ENCODE measurements at regions not wholly inside any gene's neighbourhood (a gene's known extent, or its start where the extent isn't known, plus 50 kb on each side); places are given as distances from the start of the nearest gene placed in this dataset.
"Not testable (repeated sequence)": the region's sequence is repeated elsewhere in the genome, so short reads cannot be mapped to it uniquely, and the experiment has no call there.

DNA sequence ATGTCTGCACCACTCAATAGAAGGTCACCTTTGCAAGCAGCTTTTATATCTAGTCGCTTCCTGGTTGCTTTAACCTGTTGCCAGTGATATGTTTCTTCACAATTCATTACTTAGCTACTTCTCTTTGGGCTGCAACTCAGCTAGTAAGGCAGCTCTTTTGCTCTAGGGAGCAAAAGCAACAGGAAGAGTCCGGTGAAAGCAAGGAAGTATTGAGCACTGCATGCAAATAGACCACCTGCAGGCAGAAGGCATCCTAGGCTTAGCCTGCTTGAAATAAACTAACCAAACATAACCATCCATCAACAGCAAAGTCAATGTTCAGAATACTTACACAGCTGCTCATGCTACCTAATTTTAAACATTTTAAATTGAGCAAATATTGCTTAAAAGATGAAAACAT, 529.2 kb upstream of the LINC00305 start:
- TF ChIP-seq, protein P1, sequence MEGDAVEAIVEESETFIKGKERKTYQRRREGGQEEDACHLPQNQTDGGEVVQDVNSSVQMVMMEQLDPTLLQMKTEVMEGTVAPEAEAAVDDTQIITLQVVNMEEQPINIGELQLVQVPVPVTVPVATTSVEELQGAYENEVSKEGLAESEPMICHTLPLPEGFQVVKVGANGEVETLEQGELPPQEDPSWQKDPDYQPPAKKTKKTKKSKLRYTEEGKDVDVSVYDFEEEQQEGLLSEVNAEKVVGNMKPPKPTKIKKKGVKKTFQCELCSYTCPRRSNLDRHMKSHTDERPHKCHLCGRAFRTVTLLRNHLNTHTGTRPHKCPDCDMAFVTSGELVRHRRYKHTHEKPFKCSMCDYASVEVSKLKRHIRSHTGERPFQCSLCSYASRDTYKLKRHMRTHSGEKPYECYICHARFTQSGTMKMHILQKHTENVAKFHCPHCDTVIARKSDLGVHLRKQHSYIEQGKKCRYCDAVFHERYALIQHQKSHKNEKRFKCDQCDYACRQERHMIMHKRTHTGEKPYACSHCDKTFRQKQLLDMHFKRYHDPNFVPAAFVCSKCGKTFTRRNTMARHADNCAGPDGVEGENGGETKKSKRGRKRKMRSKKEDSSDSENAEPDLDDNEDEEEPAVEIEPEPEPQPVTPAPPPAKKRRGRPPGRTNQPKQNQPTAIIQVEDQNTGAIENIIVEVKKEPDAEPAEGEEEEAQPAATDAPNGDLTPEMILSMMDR (IDR thresholded peaks at IDR 0.05; ENCODE audit: unreplicated experiment), result no peak

DNA sequence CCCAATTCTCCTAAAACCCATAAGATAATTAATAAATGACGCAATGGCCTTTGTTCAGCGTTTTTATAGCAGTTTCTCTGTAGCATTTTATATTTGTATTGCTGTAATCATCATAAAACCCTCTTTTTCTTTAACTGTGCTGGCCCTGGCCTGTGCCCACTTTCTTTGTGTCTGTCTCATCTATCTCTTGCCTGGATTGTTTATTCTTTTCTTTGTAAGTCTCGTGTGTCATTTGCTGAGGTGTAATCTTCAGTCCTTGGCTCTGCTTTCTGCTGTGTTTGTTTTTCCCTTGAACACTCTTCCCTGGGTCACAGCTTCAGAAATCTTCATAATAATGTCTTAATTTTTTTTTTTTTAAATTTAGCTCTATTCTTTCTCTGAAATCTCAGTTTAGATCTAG, 525.8 kb upstream of the LINC00305 start:
- CTCF ChIA-PET, result no interaction called here
- Mint-ChIP-seq H3K4me3 (ENCODE audit: low read depth, unreplicated experiment) (no peak overlapping the region), H3K36me3 (ENCODE audit: insufficient read depth, unreplicated experiment) (no peaks in the 10 kb centered on the region)

More for the DNA sequence above, 529.2 kb upstream of the LINC00305 start:
- no TSS peak for BruUV-seq (replicated peaks)
- no peaks in the 10 kb centered on the region for H3K36me3 Mint-ChIP-seq (ENCODE audit: insufficient read depth, unreplicated experiment)
- no peak overlapping the region for H3K4me3 Mint-ChIP-seq (ENCODE audit: low read depth, unreplicated experiment)
- peaks cover 13% of the 10 kb centered on the region for H3K4me1 Mint-ChIP-seq (ENCODE audit: low read depth, unreplicated experiment)
- DNase-seq, result no peak
- CTCF ChIA-PET, result no interaction called here
- H3K9me3 Mint-ChIP-seq (ENCODE audit: low read depth, unreplicated experiment), result no peaks in the 10 kb centered on the region
- no peak overlapping the region for H3K27ac Mint-ChIP-seq (ENCODE audit: unreplicated experiment)
- H3K27me3 Mint-ChIP-seq (ENCODE audit: unreplicated experiment), result no peaks in the 10 kb centered on the region
- intact Hi-C loops (cut with micrococcal nuclease; ENCODE audit: unreplicated experiment), result no loop called here

DNA sequence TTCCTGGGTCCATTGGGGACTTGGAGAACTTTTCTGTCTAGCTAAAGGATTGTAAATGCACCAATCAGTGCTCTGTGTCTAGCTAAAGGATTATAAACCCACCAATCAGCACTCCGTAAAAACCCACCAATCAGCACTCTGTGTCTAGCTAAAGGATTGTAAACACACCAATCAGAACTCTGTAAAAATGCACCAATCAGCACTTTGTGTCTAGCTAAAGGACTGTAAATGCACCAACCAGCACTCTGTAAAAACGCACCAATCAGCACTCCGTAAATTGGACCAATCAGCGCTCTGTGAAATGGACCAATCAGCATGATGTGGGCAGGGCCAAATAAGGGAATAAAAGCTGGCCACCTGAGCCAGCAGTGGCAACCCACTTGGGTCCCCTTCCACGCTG, 522.4 kb upstream of the LINC00305 start:
- H3K36me3 Mint-ChIP-seq (ENCODE audit: insufficient read depth, unreplicated experiment); H3K27ac Mint-ChIP-seq (ENCODE audit: unreplicated experiment); CTCF ChIA-PET: not testable (repeated sequence)

More for the DNA sequence above, 525.8 kb upstream of the LINC00305 start:
- Mint-ChIP-seq H3K4me1 (ENCODE audit: low read depth, unreplicated experiment) (no peaks in the 10 kb centered on the region), H3K27ac (ENCODE audit: unreplicated experiment) (no peak overlapping the region), H3K27me3 (ENCODE audit: unreplicated experiment) (no peaks in the 10 kb centered on the region), H3K9me3 (ENCODE audit: low read depth, unreplicated experiment) (peaks cover 5% of the 10 kb centered on the region)
- TF ChIP-seq, protein P1 (IDR thresholded peaks at IDR 0.05; ENCODE audit: unreplicated experiment), result no peak
- no peak for DNase-seq
- intact Hi-C loops (cut with micrococcal nuclease; ENCODE audit: unreplicated experiment), result no loop called here
- BruUV-seq (replicated peaks), result no TSS peak

DNA sequence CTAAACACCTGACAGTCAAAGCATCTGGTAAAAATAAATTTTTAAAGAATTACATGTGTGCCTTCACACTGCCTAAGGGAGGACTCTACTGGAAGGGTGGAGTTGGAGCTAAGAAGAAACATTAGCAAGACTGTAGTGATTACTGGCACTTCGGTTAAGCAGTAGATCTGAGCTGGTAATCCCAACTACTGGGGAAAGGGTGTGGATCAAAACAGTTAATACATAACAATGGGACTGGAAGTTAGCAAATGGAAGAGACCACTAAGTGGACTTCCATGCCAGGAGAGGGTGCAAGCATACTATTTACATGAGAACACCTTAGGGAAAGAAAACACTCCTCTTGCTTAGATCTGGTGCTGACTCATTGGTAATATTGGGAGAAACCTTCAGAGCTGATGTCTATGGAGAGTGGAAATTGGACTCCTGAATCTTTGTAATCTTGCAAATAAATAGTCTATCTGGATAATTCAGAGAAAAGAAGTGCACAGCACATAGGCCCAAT, 519.6 kb upstream of the LINC00305 start:
- no peaks in the 10 kb centered on the region for H3K27me3 Mint-ChIP-seq (ENCODE audit: unreplicated experiment)
- H3K27ac Mint-ChIP-seq (ENCODE audit: unreplicated experiment), result no peak overlapping the region
- no TSS peak for BruUV-seq (replicated peaks)
- no peak overlapping the region for H3K4me3 Mint-ChIP-seq (ENCODE audit: low read depth, unreplicated experiment)
- intact Hi-C loops (cut with micrococcal nuclease; ENCODE audit: unreplicated experiment), result no loop called here
- H3K9me3 Mint-ChIP-seq (ENCODE audit: low read depth, unreplicated experiment), result peaks cover 5% of the 10 kb centered on the region
- H3K36me3 Mint-ChIP-seq (ENCODE audit: insufficient read depth, unreplicated experiment), result no peaks in the 10 kb centered on the region
- no peak for DNase-seq
- CTCF ChIA-PET, result no interaction called here
- H3K4me1 Mint-ChIP-seq (ENCODE audit: low read depth, unreplicated experiment), result no peaks in the 10 kb centered on the region
- TF ChIP-seq, protein P1 (IDR thresholded peaks at IDR 0.05; ENCODE audit: unreplicated experiment), result no peak

More for the DNA sequence above, 522.4 kb upstream of the LINC00305 start:
- BruUV-seq (replicated peaks); DNase-seq; H3K27me3 Mint-ChIP-seq (ENCODE audit: unreplicated experiment); H3K4me3 Mint-ChIP-seq (ENCODE audit: low read depth, unreplicated experiment); H3K4me1 Mint-ChIP-seq (ENCODE audit: low read depth, unreplicated experiment); H3K9me3 Mint-ChIP-seq (ENCODE audit: low read depth, unreplicated experiment); intact Hi-C loops (cut with micrococcal nuclease; ENCODE audit: unreplicated experiment): not testable (repeated sequence)

DNA sequence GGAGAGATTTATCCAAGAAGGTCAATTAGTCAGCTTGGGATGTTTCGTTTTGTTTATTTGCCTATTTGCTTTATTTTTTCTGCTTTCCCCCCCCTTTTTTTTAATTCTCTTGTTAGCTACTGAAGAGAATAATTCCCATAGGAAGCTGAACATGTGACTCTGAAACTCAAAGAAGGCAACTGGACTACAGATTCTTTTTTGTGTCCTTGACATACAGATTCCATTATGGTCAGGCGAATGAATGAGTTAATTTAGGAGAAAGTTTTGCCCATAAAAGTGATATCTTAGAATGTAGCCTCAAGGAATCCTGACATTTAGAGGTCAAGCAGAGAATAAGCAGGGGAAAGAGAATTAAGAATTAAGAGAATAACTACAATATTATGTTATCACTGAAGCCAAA, 514.2 kb upstream of the LINC00305 start:
- Mint-ChIP-seq H3K4me1 (ENCODE audit: low read depth, unreplicated experiment) (no peaks in the 10 kb centered on the region), H3K9me3 (ENCODE audit: low read depth, unreplicated experiment) (no peaks in the 10 kb centered on the region), H3K4me3 (ENCODE audit: low read depth, unreplicated experiment) (no peak overlapping the region), H3K27ac (ENCODE audit: unreplicated experiment) (no peak overlapping the region), H3K36me3 (ENCODE audit: insufficient read depth, unreplicated experiment) (no peaks in the 10 kb centered on the region), H3K27me3 (ENCODE audit: unreplicated experiment) (no peaks in the 10 kb centered on the region)
- no peak for DNase-seq
- TF ChIP-seq, protein P1 (IDR thresholded peaks at IDR 0.05; ENCODE audit: unreplicated experiment), result no peak
- BruUV-seq (replicated peaks), result no TSS peak
- CTCF ChIA-PET, result no interaction called here
- intact Hi-C loops (cut with micrococcal nuclease; ENCODE audit: unreplicated experiment), result no loop called here
